ENCODE measurements at regions not wholly inside any gene's neighbourhood (a gene's known extent, or its start where the extent isn't known, plus 50 kb on each side); places are given as distances from the start of the nearest gene placed in this dataset.
"Not testable (repeated sequence)": the region's sequence is repeated elsewhere in the genome, so short reads cannot be mapped to it uniquely, and the experiment has no call there.

- not testable (repeated sequence) for TF ChIP-seq CTCF (optimal IDR thresholded peaks at IDR 0.05 in 1 of 3, IDR thresholded peaks at IDR 0.05 in 1 of 3, conservative IDR thresholded peaks at IDR 0.05 in 1 of 3; ENCODE audit: extremely low read depth in 1 of 3, insufficient read depth in 2 of 3, low read length in 3 of 3); EZH2 (IDR thresholded peaks at IDR 0.05; ENCODE audit: low read length)
Observed at GRCh38 chr4:103485296-103485695, 234.5 kb downstream of the TACR3 start.
